ENCODE measurements at regions not wholly inside any gene's neighbourhood (a gene's known extent, or its start where the extent isn't known, plus 50 kb on each side); places are given as distances from the start of the nearest gene placed in this dataset.

DNA sequence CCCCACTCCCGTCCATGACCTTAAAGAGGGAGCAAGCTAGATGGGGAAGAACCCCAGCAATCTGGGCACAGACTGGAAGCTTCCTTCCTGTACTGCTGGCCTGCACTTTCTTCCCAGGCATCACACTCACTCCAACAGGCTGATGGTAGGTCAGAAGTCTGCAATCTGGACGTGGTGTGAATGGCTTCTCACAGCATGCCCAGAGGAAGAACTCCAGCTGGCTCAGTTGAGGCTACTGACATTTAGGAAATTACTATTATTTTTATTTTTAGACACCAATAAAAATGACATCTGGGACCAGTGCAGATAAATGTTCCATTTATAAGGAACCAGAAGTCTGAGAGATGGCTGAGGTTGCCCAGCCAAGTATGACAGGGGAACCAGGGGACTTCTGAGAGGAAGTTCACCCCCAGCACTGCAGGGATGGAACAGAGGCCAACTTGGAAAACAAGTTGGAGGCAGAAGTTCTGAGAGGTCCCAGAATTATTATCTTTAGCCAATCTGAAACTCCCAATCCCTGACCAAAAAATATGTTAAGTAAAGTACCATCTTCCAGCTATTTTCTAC lies 163.8 kb upstream of the CTNNB1 start:
- H3K9me3 ChIP-seq, result no peaks in the 10 kb centered on the region
- H3K27me3 ChIP-seq, result no peaks in the 10 kb centered on the region
- intact Hi-C loops (cut with DNase I; ENCODE audit: low total_unique reads), result no loop called here
- H3K4me1 ChIP-seq, result no peaks in the 10 kb centered on the region
- TF ChIP-seq POLR2A (IDR thresholded peaks at IDR 0.05) (no peak), POLR2AphosphoS5 (IDR thresholded peaks at IDR 0.05) (no peak)
- TF ChIP-seq, protein P1, sequence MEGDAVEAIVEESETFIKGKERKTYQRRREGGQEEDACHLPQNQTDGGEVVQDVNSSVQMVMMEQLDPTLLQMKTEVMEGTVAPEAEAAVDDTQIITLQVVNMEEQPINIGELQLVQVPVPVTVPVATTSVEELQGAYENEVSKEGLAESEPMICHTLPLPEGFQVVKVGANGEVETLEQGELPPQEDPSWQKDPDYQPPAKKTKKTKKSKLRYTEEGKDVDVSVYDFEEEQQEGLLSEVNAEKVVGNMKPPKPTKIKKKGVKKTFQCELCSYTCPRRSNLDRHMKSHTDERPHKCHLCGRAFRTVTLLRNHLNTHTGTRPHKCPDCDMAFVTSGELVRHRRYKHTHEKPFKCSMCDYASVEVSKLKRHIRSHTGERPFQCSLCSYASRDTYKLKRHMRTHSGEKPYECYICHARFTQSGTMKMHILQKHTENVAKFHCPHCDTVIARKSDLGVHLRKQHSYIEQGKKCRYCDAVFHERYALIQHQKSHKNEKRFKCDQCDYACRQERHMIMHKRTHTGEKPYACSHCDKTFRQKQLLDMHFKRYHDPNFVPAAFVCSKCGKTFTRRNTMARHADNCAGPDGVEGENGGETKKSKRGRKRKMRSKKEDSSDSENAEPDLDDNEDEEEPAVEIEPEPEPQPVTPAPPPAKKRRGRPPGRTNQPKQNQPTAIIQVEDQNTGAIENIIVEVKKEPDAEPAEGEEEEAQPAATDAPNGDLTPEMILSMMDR (IDR thresholded peaks at IDR 0.05), result no peak
- H3K27ac ChIP-seq, result no peak overlapping the region
- no peaks in the 10 kb centered on the region for H3K36me3 ChIP-seq
- H3K4me3 ChIP-seq, result no peak overlapping the region
- no peak for DNase-seq (ENCODE audit: low spot score in 2 of 2)

DNA sequence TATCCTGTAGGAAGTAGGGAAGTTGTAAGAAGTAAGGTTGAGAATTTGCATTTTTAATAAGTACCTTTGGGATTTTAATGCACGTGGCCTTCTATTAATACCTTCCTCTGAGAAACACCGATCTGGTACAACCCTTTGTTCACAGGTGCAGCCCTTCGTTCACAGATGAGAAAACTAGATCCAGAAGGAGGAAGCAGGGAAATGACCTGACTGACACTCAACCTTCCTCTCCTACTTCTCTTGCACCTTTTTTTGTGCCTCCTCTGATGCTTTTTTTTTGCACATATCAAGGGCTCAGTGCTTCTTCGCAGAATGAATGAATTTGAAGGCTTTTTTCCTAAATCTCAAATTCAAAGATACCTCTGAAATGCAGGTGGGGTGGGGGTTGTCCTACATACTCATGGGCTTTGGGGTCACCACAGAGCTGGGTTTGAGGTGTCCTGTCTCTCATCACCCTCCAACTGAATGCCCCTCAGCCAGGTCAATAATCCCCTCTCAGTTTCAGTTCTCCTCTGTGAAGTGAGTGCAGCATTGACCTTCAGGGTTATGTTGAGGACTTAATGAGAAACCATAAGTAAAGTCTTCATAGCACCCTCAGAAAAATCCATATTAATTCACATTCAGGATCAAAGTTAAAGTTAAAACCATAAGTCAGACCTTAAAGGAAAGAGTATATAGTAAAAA lies 161.5 kb upstream of the CTNNB1 start:
- Histone ChIP-seq H3K27ac (no peak overlapping the region), H3K4me3 (no peak overlapping the region), H3K27me3 (no peaks in the 10 kb centered on the region), H3K36me3 (no peaks in the 10 kb centered on the region), H3K4me1 (no peaks in the 10 kb centered on the region), H3K9me3 (no peaks in the 10 kb centered on the region)
- no peak for TF ChIP-seq POLR2A (IDR thresholded peaks at IDR 0.05)
- TF ChIP-seq POLR2AphosphoS5 (IDR thresholded peaks at IDR 0.05), result no peak
- TF ChIP-seq, protein P1 (IDR thresholded peaks at IDR 0.05), result no peak
- intact Hi-C loops (cut with DNase I; ENCODE audit: low total_unique reads), result no loop called here
- DNase-seq (ENCODE audit: low spot score in 2 of 2), result no peak

DNA sequence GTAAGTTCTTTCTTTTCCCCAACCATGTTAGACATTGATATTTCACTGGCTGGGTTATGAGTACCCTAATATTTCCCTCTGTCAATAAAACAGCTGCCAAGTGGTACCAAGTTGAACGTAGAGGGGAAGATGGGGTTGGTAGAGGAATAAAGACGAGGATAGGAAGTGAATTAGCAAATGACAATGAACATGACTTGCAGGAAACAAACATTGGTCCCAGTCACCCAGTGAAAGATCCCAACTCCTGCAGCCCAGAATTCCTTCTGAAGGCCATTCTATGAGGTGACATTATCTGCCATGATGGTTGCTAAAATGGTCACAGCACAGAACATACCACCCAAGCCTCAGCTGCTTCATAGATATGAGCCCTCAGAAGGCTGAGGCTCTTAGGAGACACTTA lies 159.0 kb upstream of the CTNNB1 start:
- Histone ChIP-seq H3K4me1 (no peaks in the 10 kb centered on the region), H3K27ac (no peak overlapping the region), H3K27me3 (no peaks in the 10 kb centered on the region), H3K36me3 (no peaks in the 10 kb centered on the region), H3K9me3 (no peaks in the 10 kb centered on the region), H3K4me3 (no peak overlapping the region)
- intact Hi-C loops (cut with DNase I; ENCODE audit: low total_unique reads), result no loop called here
- TF ChIP-seq POLR2A (IDR thresholded peaks at IDR 0.05) (no peak), POLR2AphosphoS5 (IDR thresholded peaks at IDR 0.05) (no peak)
- TF ChIP-seq, protein P1 (IDR thresholded peaks at IDR 0.05), result no peak
- DNase-seq (ENCODE audit: low spot score in 2 of 2), result no peak

DNA sequence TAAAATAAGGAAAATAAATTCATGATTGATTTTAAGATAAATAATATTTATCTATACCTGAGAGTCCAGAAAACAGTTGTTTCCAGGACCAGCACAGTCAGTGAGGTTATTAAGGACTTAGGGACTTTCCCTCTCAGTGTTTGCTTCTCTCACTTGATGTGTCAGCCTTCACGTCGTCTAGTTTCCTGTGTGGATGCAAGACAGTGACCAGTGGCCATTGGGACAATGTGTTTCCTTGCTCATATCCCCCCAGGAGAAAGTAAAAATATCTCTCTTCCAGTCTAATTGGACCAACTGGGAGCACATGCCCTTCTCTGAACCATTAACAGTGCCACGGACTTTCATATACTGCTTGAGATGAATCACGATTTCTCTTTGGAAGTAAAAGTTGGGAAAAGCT lies 157.8 kb upstream of the CTNNB1 start:
- Histone ChIP-seq H3K36me3 (no peaks in the 10 kb centered on the region), H3K27me3 (no peaks in the 10 kb centered on the region), H3K4me1 (no peaks in the 10 kb centered on the region), H3K27ac (no peak overlapping the region), H3K4me3 (no peak overlapping the region), H3K9me3 (no peaks in the 10 kb centered on the region)
- no peak for TF ChIP-seq POLR2AphosphoS5 (IDR thresholded peaks at IDR 0.05)
- TF ChIP-seq POLR2A (IDR thresholded peaks at IDR 0.05), result no peak
- TF ChIP-seq, protein P1 (IDR thresholded peaks at IDR 0.05), result no peak
- intact Hi-C loops (cut with DNase I; ENCODE audit: low total_unique reads), result no loop called here
- no peak for DNase-seq (ENCODE audit: low spot score in 2 of 2)

DNA sequence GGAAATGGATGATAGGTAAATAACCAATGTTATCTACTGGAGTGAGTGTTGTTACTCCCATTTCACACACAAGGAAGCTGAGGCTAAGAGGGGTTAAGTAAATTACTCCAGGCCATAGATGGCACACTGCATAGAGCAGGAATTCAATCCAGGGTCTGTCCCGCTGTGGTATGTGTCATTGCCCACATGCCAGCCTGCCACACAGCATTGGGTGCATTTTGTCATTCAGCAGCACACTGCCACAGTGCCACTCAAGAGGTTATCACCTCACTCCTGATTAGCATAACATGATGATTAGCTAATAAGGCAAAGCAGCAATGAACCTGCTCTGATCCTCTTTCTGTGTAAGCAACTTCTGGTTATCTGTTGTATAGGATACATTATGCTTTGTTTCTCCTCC lies 157.4 kb upstream of the CTNNB1 start:
- Histone ChIP-seq H3K9me3 (no peaks in the 10 kb centered on the region), H3K27me3 (no peaks in the 10 kb centered on the region), H3K36me3 (no peaks in the 10 kb centered on the region), H3K4me3 (no peak overlapping the region), H3K4me1 (no peaks in the 10 kb centered on the region), H3K27ac (no peak overlapping the region)
- no peak for DNase-seq (ENCODE audit: low spot score in 2 of 2)
- intact Hi-C loops (cut with DNase I; ENCODE audit: low total_unique reads), result no loop called here
- TF ChIP-seq POLR2A (IDR thresholded peaks at IDR 0.05) (no peak), POLR2AphosphoS5 (IDR thresholded peaks at IDR 0.05) (no peak)
- TF ChIP-seq, protein P1 (IDR thresholded peaks at IDR 0.05), result no peak

Measured in breast epithelium (tissue), 4 donors.